NCI-H2196 (cell line): ENCODE measurements at regions not wholly inside any gene's neighbourhood (a gene's known extent, or its start where the extent isn't known, plus 50 kb on each side); places are given as distances from the start of the nearest gene placed in this dataset.

ENCODE experiments used
- DNase-seq: peaks from one replicate; lab custom pipeline; 2025; ENCODE audit not compliant: unreplicated experiment; lab: John Stamatoyannopoulos, UW

- DNase-seq, result no peak
Observed at GRCh38 chr12:59088673-59089072, 168.4 kb upstream of the LRIG3 start.

- DNase-seq, result no peak
Observed at GRCh38 chr12:59087691-59088090, 167.4 kb upstream of the LRIG3 start.

GRCh38 chr12:59087077-59087673 lies 166.9 kb upstream of the LRIG3 start:
- DNase-seq, result no peak

- DNase-seq, result peak; percentile 27
Observed at GRCh38 chr12:59086126-59086525, 165.8 kb upstream of the LRIG3 start.

GRCh38 chr12:59085690-59086089 lies 165.4 kb upstream of the LRIG3 start:
- peak; percentile 23 for DNase-seq

- no peak for DNase-seq
Observed at GRCh38 chr12:59084511-59085375, 164.4 kb upstream of the LRIG3 start.

- DNase-seq, result no peak
Observed at GRCh38 chr12:59082952-59083351, 162.6 kb upstream of the LRIG3 start.

GRCh38 chr12:59080101-59080500 lies 159.8 kb upstream of the LRIG3 start:
- DNase-seq, result no peak

GRCh38 chr12:59079472-59079871 lies 159.2 kb upstream of the LRIG3 start:
- no peak for DNase-seq

GRCh38 chr12:59079002-59079401 lies 158.7 kb upstream of the LRIG3 start:
- no peak for DNase-seq

- DNase-seq, result no peak
Observed at GRCh38 chr12:59077575-59078426, 157.5 kb upstream of the LRIG3 start.

- DNase-seq, result no peak
Observed at GRCh38 chr12:59077153-59077552, 156.8 kb upstream of the LRIG3 start.

GRCh38 chr12:59076622-59077021 lies 156.3 kb upstream of the LRIG3 start:
- no peak for DNase-seq

- DNase-seq, result no peak
Observed at GRCh38 chr12:59075968-59076490, 155.7 kb upstream of the LRIG3 start.

- DNase-seq, result no peak
Observed at GRCh38 chr12:59075141-59075540, 154.8 kb upstream of the LRIG3 start.

GRCh38 chr12:59070322-59070933 lies 150.1 kb upstream of the LRIG3 start:
- DNase-seq, result peak; percentile 36

GRCh38 chr12:59069516-59069915 lies 149.2 kb upstream of the LRIG3 start:
- DNase-seq, result no peak

- DNase-seq, result no peak
Observed at GRCh38 chr12:59068436-59068835, 148.1 kb upstream of the LRIG3 start.

- DNase-seq, result peak; percentile 73
Observed at GRCh38 chr12:59067083-59067482, 146.8 kb upstream of the LRIG3 start.

- DNase-seq, result peak; percentile 28
Observed at GRCh38 chr12:59066445-59066844, 146.1 kb upstream of the LRIG3 start.
